ENCODE measurements at regions not wholly inside any gene's neighbourhood (a gene's known extent, or its start where the extent isn't known, plus 50 kb on each side); places are given as distances from the start of the nearest gene placed in this dataset.

DNA sequence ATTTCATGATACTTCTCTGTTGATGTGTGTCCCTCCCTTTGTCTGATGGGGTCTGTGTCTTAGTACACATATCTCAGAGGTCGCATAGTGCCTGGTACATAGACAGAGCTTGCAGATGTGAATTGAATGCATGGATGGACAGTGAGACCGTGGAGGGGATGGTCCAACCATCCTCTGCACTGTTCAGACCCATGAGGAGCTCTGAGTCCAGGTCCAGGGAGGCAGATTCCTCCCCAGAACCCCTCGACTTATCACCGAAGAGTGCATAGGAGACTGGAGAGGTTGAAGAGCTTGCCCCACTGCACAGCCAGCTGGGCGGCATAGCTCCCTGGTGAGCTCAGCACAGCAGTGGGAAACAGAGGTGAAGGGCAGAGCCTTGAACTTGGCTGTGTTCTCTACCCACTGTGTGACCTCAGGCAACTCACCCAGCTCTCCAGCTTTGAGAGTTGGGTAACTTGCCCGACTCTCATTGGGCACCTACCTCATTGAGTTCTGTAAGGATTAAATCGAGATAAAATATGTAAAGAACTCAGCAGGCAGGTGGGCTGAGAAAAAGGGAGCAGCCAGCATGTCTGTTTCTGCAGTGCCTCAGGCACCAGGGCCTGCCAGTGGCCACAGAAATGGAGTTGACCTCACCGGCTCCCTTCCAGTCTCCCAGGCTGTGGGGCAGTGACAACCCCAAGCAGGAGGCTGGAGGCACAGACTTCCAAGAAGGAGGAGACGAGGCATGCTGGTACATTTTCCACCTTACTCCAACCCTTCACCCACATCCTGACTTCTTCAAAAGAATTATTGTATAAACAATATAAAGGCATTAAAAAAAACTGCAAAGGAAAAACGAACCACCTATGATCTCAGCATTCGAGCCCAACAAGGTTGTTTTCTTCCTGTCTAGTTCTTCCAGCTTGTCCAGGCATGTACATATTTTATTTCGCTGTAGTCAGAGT lies 54.1 kb upstream of the TFRC start:
- TF ChIP-seq, protein P1, sequence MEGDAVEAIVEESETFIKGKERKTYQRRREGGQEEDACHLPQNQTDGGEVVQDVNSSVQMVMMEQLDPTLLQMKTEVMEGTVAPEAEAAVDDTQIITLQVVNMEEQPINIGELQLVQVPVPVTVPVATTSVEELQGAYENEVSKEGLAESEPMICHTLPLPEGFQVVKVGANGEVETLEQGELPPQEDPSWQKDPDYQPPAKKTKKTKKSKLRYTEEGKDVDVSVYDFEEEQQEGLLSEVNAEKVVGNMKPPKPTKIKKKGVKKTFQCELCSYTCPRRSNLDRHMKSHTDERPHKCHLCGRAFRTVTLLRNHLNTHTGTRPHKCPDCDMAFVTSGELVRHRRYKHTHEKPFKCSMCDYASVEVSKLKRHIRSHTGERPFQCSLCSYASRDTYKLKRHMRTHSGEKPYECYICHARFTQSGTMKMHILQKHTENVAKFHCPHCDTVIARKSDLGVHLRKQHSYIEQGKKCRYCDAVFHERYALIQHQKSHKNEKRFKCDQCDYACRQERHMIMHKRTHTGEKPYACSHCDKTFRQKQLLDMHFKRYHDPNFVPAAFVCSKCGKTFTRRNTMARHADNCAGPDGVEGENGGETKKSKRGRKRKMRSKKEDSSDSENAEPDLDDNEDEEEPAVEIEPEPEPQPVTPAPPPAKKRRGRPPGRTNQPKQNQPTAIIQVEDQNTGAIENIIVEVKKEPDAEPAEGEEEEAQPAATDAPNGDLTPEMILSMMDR (IDR thresholded peaks at IDR 0.05): no peak
- TF ChIP-seq POLR2A (IDR thresholded peaks at IDR 0.05): no peak

Measured in thyroid gland (tissue), 4 donors.